Loucy (cell line): ENCODE measurements at regions not wholly inside any gene's neighbourhood (a gene's known extent, or its start where the extent isn't known, plus 50 kb on each side); places are given as distances from the start of the nearest gene placed in this dataset.

Experiments
- H2AFZ ChIP-seq: fragments of 200-600 bp; sonication (generic); 2 replicates; pipeline ENCODE4 v1.6.0; 2016; ENCODE audit warnings: antibody characterized with exemption, mild to moderate bottlenecking, low read length, moderate library complexity
- H3F3A ChIP-seq: fragments of 200-600 bp; 2 replicates; pipeline ENCODE4 v1.6.0; 2016; ENCODE audit warnings: antibody characterized with exemption, low read depth, mild to moderate bottlenecking
- H3K27me3 ChIP-seq: fragments of 200-600 bp; sonication (generic); 2 replicates; pipeline ENCODE4 v1.6.1; 2014; ENCODE audit warnings: low read length, mild to moderate bottlenecking; ENCODE audit not compliant: insufficient read depth, poor library complexity, severe bottlenecking
- H3K36me3 ChIP-seq: fragments of 200-600 bp; sonication (generic); 2 replicates; pipeline ENCODE4 v1.6.1; 2016; ENCODE audit warnings: low read length; ENCODE audit not compliant: insufficient read depth
- H3K4me1 ChIP-seq: fragments of 200-600 bp; sonication (generic); 2 replicates; pipeline ENCODE4 v1.5.1; 2014; ENCODE audit warnings: low read length, mild to moderate bottlenecking; ENCODE audit not compliant: insufficient read depth, poor library complexity, severe bottlenecking
- H3K4me2 ChIP-seq: fragments of 200-600 bp; sonication (generic); 2 replicates; pipeline ENCODE4 v1.6.0; 2014; ENCODE audit warnings: antibody characterized with exemption, low read length, low read depth, mild to moderate bottlenecking; ENCODE audit not compliant: poor library complexity, severe bottlenecking
- H3K4me3 ChIP-seq: fragments of 200-600 bp; sonication (generic); 2 replicates; pipeline ENCODE4 v1.5.1; 2014; ENCODE audit warnings: low read length, mild to moderate bottlenecking, mixed read lengths; ENCODE audit not compliant: poor library complexity, severe bottlenecking
- H3K79me2 ChIP-seq: fragments of 200-600 bp; sonication (generic); 2 replicates; pipeline ENCODE4 v1.6.1; 2014; ENCODE audit warnings: low read length; ENCODE audit not compliant: insufficient read depth
- H3K9ac ChIP-seq: fragments of 200-600 bp; sonication (generic); 2 replicates; pipeline ENCODE4 v1.6.0; 2014; ENCODE audit warnings: mild to moderate bottlenecking, low read depth, low read length, moderate library complexity; ENCODE audit not compliant: poor library complexity, severe bottlenecking
- H3K9me2 ChIP-seq: fragments of 200-600 bp; sonication (generic); replicated peaks from 2 replicates; pipeline ENCODE4 v1.6.1; 2016; ENCODE audit warnings: low read depth, low read length, mixed read lengths
- H3K9me3 ChIP-seq: fragments of 200-600 bp; sonication (generic); 2 replicates; pipeline ENCODE4 v1.6.1; 2014; ENCODE audit warnings: mild to moderate bottlenecking, antibody characterized with exemption, low read length, low read depth; ENCODE audit not compliant: insufficient read depth
- H4K20me1 ChIP-seq: fragments of 200-600 bp; sonication (generic); 2 replicates; pipeline ENCODE4 v1.6.0; 2014; ENCODE audit warnings: antibody characterized with exemption, low read length, mild to moderate bottlenecking; ENCODE audit not compliant: insufficient read depth, poor library complexity, severe bottlenecking
- CTCF ChIP-seq: fragments of 200-600 bp; sonication (generic); conservative IDR thresholded peaks from 2 replicates; pipeline ENCODE4 v1.5.1; 2014; ENCODE audit warnings: mild to moderate bottlenecking, antibody characterized with exemption, low read length
- EZH2phosphoT487 ChIP-seq: fragments of 200-600 bp; IDR thresholded peaks from 2 replicates; pipeline ENCODE4 v1.6.1; 2018; ENCODE audit warnings: antibody characterized with exemption, mild to moderate bottlenecking, moderate library complexity, borderline replicate concordance

GRCh38 chr5:20486826-20487225, 498.8 kb upstream of the CDH18 start:
- no peaks in the 10 kb centered on the region for H4K20me1 ChIP-seq
- no peak overlapping the region for H3K4me2 ChIP-seq
- no peaks in the 10 kb centered on the region for H3F3A ChIP-seq
- TF ChIP-seq EZH2phosphoT487 = no peak
- no peak for TF ChIP-seq CTCF
- H3K36me3 ChIP-seq = no peaks in the 10 kb centered on the region
- no peaks in the 10 kb centered on the region for H3K27me3 ChIP-seq
- H2AFZ ChIP-seq = no peak overlapping the region
- no peaks in the 10 kb centered on the region for H3K4me1 ChIP-seq
- H3K79me2 ChIP-seq = no peaks in the 10 kb centered on the region
- H3K4me3 ChIP-seq = no peak overlapping the region
- H3K9ac ChIP-seq = no peak overlapping the region
- no peaks in the 10 kb centered on the region for H3K9me2 ChIP-seq
- no peaks in the 10 kb centered on the region for H3K9me3 ChIP-seq

- H3K9ac ChIP-seq = no peak overlapping the region
- TF ChIP-seq EZH2phosphoT487 = no peak
- TF ChIP-seq CTCF = no peak
- no peaks in the 10 kb centered on the region for H3K36me3 ChIP-seq
- H3K9me2 ChIP-seq = no peaks in the 10 kb centered on the region
- no peaks in the 10 kb centered on the region for H4K20me1 ChIP-seq
- no peak overlapping the region for H2AFZ ChIP-seq
- H3K4me2 ChIP-seq = no peak overlapping the region
- H3K4me3 ChIP-seq = no peak overlapping the region
- no peaks in the 10 kb centered on the region for H3F3A ChIP-seq
- H3K9me3 ChIP-seq = no peaks in the 10 kb centered on the region
- H3K79me2 ChIP-seq = no peaks in the 10 kb centered on the region
- no peaks in the 10 kb centered on the region for H3K27me3 ChIP-seq
- H3K4me1 ChIP-seq = no peaks in the 10 kb centered on the region
Measured at GRCh38 chr5:20476016-20476415, 488.0 kb upstream of the CDH18 start.

GRCh38 chr5:20470997-20471396, 483.0 kb upstream of the CDH18 start:
- H3K79me2 ChIP-seq = no peaks in the 10 kb centered on the region

More at GRCh38 chr5:20470997-20471396, 483.0 kb upstream of the CDH18 start:
- no peak overlapping the region for H3K4me2 ChIP-seq
- no peak overlapping the region; the same call in 1 of the 2 replicates for H2AFZ ChIP-seq
- no peak for TF ChIP-seq EZH2phosphoT487
- no peak for TF ChIP-seq CTCF
- H3F3A ChIP-seq = no peaks in the 10 kb centered on the region
- no peaks in the 10 kb centered on the region for H3K36me3 ChIP-seq
- H3K9me2 ChIP-seq = no peaks in the 10 kb centered on the region
- H3K27me3 ChIP-seq = no peaks in the 10 kb centered on the region
- H4K20me1 ChIP-seq = no peaks in the 10 kb centered on the region
- H3K9ac ChIP-seq = no peak overlapping the region
- no peaks in the 10 kb centered on the region for H3K9me3 ChIP-seq
- H3K4me1 ChIP-seq = peaks cover 12% of the 10 kb centered on the region
- H3K4me3 ChIP-seq = no peak overlapping the region
